ENCODE measurements at regions not wholly inside any gene's neighbourhood (a gene's known extent, or its start where the extent isn't known, plus 50 kb on each side); places are given as distances from the start of the nearest gene placed in this dataset.
"Not testable (repeated sequence)": the region's sequence is repeated elsewhere in the genome, so short reads cannot be mapped to it uniquely, and the experiment has no call there.

GRCh38 chr10:78412605-78413004 lies 378.9 kb downstream of the RPS24 start:
- no peaks in the 10 kb centered on the region for H3K36me3 ChIP-seq (ENCODE audit: control insufficient read depth, insufficient read depth, low read length)
- H3K4me3 ChIP-seq (ENCODE audit: low read depth, low read length) = no peak overlapping the region
- H3K9ac ChIP-seq (ENCODE audit: low read depth, low read length) = no peak overlapping the region
- peaks cover 7% of the 10 kb centered on the region for H3K4me1 ChIP-seq (ENCODE audit: control insufficient read depth, insufficient read depth, low read length)
- no peaks in the 10 kb centered on the region for H3K9me3 ChIP-seq (ENCODE audit: control insufficient read depth, insufficient read depth, low read length)
- H3K27me3 ChIP-seq (ENCODE audit: control insufficient read depth, insufficient read depth, low read length) = no peaks in the 10 kb centered on the region

DNA sequence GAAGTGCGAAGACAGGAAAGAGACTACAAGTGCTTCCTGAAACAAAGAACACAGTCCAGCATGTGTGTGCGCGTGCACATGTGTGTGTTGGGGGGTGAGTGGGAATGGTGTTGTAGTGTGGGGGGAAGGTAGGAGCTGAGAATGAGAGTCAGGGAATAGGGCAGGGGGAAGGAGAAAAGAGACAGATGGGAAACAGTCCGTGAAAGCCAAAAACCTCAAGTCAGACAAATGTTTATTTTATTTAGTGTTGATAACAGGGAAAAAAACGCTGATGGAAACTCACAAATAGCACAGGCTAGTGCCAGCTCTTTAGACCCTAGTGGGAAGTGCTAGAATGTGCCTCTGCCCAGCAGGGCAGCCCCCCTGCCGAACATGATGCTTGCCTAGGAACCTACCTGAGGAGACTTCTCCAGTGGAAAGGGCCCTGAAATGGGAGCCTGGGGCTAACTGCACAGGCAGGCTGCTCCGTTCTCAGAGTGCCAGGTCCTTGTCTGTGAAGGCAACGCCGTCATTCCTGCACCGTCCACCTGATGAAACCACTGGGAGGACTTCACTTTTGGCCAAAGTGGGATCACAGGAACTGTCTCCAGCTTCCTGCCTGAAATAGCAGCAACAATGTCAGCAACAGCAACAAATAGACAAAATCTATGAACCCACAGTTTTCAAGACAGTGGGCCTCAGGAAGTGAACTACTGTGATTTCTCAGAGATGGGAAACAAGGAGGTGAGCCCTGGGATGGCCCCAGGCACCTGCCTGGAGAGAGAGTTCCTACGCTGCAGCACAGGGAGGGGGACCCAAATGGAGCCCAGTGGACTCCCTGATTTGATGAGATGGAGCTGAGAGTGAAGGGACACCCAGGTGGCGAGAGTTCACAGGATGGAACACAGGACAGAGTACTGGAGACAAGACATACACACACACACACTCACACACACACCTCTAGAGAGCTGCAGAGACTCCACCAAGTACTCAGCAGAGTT lies 379.7 kb downstream of the RPS24 start:
- H3K4me1 ChIP-seq (ENCODE audit: control insufficient read depth, insufficient read depth, low read length) = peaks cover 5% of the 10 kb centered on the region
- no peaks in the 10 kb centered on the region for H3K27me3 ChIP-seq (ENCODE audit: control insufficient read depth, insufficient read depth, low read length)
- H3K9me3 ChIP-seq (ENCODE audit: control insufficient read depth, insufficient read depth, low read length) = no peaks in the 10 kb centered on the region
- no peaks in the 10 kb centered on the region for H3K36me3 ChIP-seq (ENCODE audit: control insufficient read depth, insufficient read depth, low read length)
- no peak overlapping the region for H3K4me3 ChIP-seq (ENCODE audit: low read depth, low read length)
- no peak overlapping the region for H3K9ac ChIP-seq (ENCODE audit: low read depth, low read length)

DNA sequence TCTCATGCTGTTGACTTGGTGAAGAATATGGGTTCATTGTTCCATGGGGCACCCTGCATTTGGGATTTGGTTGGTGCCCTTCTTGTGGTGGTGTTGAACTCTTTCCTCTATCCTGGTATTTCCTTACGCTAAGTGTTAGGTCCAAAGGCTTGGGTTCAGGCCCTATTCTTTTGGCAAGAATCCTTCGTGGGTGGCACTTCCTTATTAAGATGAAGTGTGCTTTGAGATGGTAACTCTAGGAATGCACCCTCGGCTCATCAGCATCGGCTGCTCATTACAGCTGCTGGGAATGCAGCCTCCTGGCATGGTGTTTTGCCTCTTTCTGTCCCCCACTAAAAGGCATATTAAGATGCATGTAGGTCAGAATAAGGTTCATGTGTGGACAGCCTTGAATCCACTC lies 380.7 kb downstream of the RPS24 start:
- Histone ChIP-seq H3K4me3 (ENCODE audit: low read depth, low read length) (no peak overlapping the region), H3K9me3 (ENCODE audit: control insufficient read depth, insufficient read depth, low read length) (no peaks in the 10 kb centered on the region), H3K36me3 (ENCODE audit: control insufficient read depth, insufficient read depth, low read length) (no peaks in the 10 kb centered on the region), H3K27me3 (ENCODE audit: control insufficient read depth, insufficient read depth, low read length) (no peaks in the 10 kb centered on the region), H3K9ac (ENCODE audit: low read depth, low read length) (no peak overlapping the region), H3K4me1 (ENCODE audit: control insufficient read depth, insufficient read depth, low read length) (peaks cover 5% of the 10 kb centered on the region)

- Histone ChIP-seq H3K4me1 (ENCODE audit: control insufficient read depth, insufficient read depth, low read length) (peaks cover 5% of the 10 kb centered on the region), H3K9me3 (ENCODE audit: control insufficient read depth, insufficient read depth, low read length) (no peaks in the 10 kb centered on the region), H3K27me3 (ENCODE audit: control insufficient read depth, insufficient read depth, low read length) (no peaks in the 10 kb centered on the region), H3K9ac (ENCODE audit: low read depth, low read length) (no peak overlapping the region), H3K36me3 (ENCODE audit: control insufficient read depth, insufficient read depth, low read length) (no peaks in the 10 kb centered on the region), H3K4me3 (ENCODE audit: low read depth, low read length) (no peak overlapping the region)
Measured at GRCh38 chr10:78415111-78415510, 381.4 kb downstream of the RPS24 start.

DNA sequence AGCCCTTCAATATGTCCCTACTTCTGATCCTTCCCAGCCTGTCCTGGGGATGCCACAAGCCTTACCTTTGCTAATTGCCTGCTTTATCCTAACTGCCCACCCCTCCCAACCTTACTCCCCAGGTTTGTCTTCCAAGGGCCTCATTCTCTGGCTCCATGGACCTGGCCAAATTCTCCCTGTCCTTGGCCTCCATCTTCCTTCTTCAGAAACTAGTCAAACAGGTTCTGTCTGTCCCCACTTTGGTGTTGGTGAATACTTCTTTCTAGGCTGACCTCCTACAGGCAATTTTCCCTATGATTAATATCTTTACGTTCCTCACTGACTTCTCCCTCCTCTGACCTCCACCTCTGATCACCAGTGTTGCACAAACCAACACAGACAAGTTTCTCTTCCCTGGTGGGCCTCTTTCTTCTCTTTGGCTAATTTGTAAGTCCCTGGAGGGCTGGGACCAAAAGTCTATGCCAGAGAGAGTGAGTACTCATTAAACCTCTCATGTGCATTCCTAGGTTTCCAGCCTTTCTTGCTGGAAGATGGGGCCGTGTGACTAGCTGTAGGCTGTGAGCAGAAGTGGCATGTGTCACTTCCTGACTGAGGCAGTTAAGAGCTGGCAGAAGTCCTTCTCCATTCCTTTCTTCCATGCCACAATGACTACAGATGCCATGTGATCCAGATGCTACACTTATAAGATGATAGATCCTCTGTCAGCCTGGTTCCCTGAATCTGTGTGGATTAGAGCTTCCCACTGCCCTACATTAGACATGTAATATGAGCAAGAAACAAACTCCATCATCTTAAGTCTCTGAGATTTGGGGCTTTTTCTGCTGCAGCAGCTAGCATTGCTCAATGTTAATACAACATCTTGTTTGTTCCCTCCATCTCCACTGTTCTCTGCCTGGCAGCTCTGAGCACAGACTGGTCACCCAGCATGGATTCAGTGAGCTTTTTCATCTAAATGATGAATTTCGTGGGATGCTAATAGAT lies 382.7 kb downstream of the RPS24 start:
- Histone ChIP-seq H3K27me3 (ENCODE audit: control insufficient read depth, insufficient read depth, low read length) (peaks cover 3% of the 10 kb centered on the region), H3K4me3 (ENCODE audit: low read depth, low read length) (no peak overlapping the region), H3K4me1 (ENCODE audit: control insufficient read depth, insufficient read depth, low read length) (peaks cover 11% of the 10 kb centered on the region), H3K9ac (ENCODE audit: low read depth, low read length) (no peak overlapping the region), H3K9me3 (ENCODE audit: control insufficient read depth, insufficient read depth, low read length) (no peaks in the 10 kb centered on the region), H3K36me3 (ENCODE audit: control insufficient read depth, insufficient read depth, low read length) (no peaks in the 10 kb centered on the region)

GRCh38 chr10:78417425-78418370 lies 384.0 kb downstream of the RPS24 start:
- H3K27me3 ChIP-seq (ENCODE audit: control insufficient read depth, insufficient read depth, low read length) = peaks cover 3% of the 10 kb centered on the region
- no peak overlapping the region for H3K4me3 ChIP-seq (ENCODE audit: low read depth, low read length)
- no peak overlapping the region for H3K9ac ChIP-seq (ENCODE audit: low read depth, low read length)
- peaks cover 11% of the 10 kb centered on the region for H3K4me1 ChIP-seq (ENCODE audit: control insufficient read depth, insufficient read depth, low read length)
- H3K9me3 ChIP-seq (ENCODE audit: control insufficient read depth, insufficient read depth, low read length) = no peaks in the 10 kb centered on the region
- no peaks in the 10 kb centered on the region for H3K36me3 ChIP-seq (ENCODE audit: control insufficient read depth, insufficient read depth, low read length)

DNA sequence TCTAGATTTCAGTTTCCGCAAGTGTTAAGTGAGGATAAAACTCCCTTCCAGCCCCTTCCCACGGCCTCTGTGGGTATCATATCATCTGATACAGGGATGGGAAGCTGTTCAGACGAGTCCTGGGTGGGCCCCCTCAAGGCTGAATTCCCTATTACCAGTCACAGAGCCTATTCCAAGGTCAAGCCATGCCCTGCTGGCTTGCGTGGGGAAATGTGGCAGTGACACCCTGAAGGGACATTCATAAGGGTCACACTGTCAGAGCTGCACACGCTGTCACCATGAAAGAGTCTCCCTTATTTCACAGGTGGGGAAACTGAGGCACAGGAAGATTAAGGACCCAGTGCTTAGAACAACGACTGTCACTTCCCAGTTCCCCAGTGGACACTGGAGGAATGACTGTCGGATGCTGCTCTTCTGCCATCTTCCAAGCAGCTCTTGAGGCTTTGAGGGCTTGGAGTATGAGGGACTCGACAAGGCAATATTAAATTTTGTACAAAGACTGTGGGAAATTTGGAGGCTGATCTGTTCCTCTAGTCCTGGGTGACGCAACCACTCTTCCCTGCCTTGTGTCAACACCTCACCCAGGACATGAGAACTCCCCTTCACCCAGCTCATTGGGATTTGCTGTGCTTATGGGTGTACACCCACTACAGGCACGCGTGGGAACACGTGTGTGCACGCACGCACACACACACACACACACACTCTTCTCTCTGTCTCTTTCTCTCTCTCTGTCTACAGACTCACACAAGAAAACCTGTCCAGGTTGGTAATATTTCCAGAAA lies 386.0 kb downstream of the RPS24 start:
- H3K27me3 ChIP-seq (ENCODE audit: control insufficient read depth, insufficient read depth, low read length) = peaks cover 3% of the 10 kb centered on the region
- no peaks in the 10 kb centered on the region for H3K36me3 ChIP-seq (ENCODE audit: control insufficient read depth, insufficient read depth, low read length)
- H3K9me3 ChIP-seq (ENCODE audit: control insufficient read depth, insufficient read depth, low read length) = no peaks in the 10 kb centered on the region
- peaks cover 6% of the 10 kb centered on the region for H3K4me1 ChIP-seq (ENCODE audit: control insufficient read depth, insufficient read depth, low read length)
- no peak overlapping the region for H3K4me3 ChIP-seq (ENCODE audit: low read depth, low read length)
- H3K9ac ChIP-seq (ENCODE audit: low read depth, low read length) = no peak overlapping the region

- Histone ChIP-seq H3K4me3 (ENCODE audit: low read depth, low read length) (no peak overlapping the region), H3K9ac (ENCODE audit: low read depth, low read length) (no peak overlapping the region), H3K36me3 (ENCODE audit: control insufficient read depth, insufficient read depth, low read length) (no peaks in the 10 kb centered on the region)
Measured at GRCh38 chr10:78420946-78421735, 387.5 kb downstream of the RPS24 start.

GRCh38 chr10:78424050-78424449 lies 390.4 kb downstream of the RPS24 start:
- H3K4me3 ChIP-seq (ENCODE audit: low read depth, low read length); H3K27me3 ChIP-seq (ENCODE audit: control insufficient read depth, insufficient read depth, low read length); H3K9ac ChIP-seq (ENCODE audit: low read depth, low read length); H3K4me1 ChIP-seq (ENCODE audit: control insufficient read depth, insufficient read depth, low read length); H3K36me3 ChIP-seq (ENCODE audit: control insufficient read depth, insufficient read depth, low read length); H3K9me3 ChIP-seq (ENCODE audit: control insufficient read depth, insufficient read depth, low read length): not testable (repeated sequence)

More at GRCh38 chr10:78420946-78421735, 387.5 kb downstream of the RPS24 start:
- peaks cover 6% of the 10 kb centered on the region for H3K4me1 ChIP-seq (ENCODE audit: control insufficient read depth, insufficient read depth, low read length)
- H3K27me3 ChIP-seq (ENCODE audit: control insufficient read depth, insufficient read depth, low read length) = peaks cover 3% of the 10 kb centered on the region
- no peaks in the 10 kb centered on the region for H3K9me3 ChIP-seq (ENCODE audit: control insufficient read depth, insufficient read depth, low read length)

DNA sequence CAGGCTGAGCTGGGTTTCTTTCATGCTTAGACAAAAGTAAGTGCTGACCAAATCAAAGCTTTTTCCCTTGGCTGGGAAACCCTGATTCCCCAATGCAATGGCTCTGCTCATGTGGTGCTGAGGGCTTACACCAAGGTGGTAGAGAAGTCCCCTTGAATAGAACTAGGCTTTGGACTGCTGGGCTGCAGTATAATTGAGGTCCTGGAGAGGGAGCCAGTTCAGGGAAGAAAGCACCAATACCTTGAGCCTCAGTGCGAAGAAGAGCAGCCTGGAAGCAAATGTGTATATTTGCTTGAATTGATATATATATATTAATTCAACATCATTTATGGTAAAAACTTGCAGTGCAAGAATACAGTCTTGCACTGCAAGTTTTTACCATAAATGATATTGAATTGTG lies 391.1 kb downstream of the RPS24 start:
- Histone ChIP-seq H3K4me1 (ENCODE audit: control insufficient read depth, insufficient read depth, low read length) (peaks cover 6% of the 10 kb centered on the region), H3K9ac (ENCODE audit: low read depth, low read length) (no peak overlapping the region), H3K4me3 (ENCODE audit: low read depth, low read length) (no peak overlapping the region), H3K27me3 (ENCODE audit: control insufficient read depth, insufficient read depth, low read length) (peaks cover 3% of the 10 kb centered on the region), H3K9me3 (ENCODE audit: control insufficient read depth, insufficient read depth, low read length) (no peaks in the 10 kb centered on the region), H3K36me3 (ENCODE audit: control insufficient read depth, insufficient read depth, low read length) (no peaks in the 10 kb centered on the region)
